DND-41 (cell line): ENCODE measurements at regions not wholly inside any gene's neighbourhood (a gene's known extent, or its start where the extent isn't known, plus 50 kb on each side); places are given as distances from the start of the nearest gene placed in this dataset.

Experiments used
- ATAC-seq: fragments of 200-7000 bp; cut with Tn5 transposase; 3 replicates; pipeline ENCODE4 v1.9.1; 2021; ENCODE audit warnings: low read depth; ENCODE audit not compliant: insufficient read depth
- DNase-seq: peaks from one replicate; pipeline ENCODE4 v3.0.0-alpha.2; 2020
- H2AFZ ChIP-seq: 2 replicates; pipeline ENCODE4 v1.6.0; 2012; ENCODE audit warnings: low read depth, low read length
- H3K27ac ChIP-seq: 2 replicates; pipeline ENCODE4 v1.5.1; 2012; ENCODE audit warnings: low read length, inconsistent platforms
- H3K27me3 ChIP-seq: fragments of 200-600 bp; sonication (generic); 2 replicates; pipeline ENCODE4 v1.6.0; 2012; ENCODE audit warnings: low read length, mild to moderate bottlenecking, inconsistent platforms; ENCODE audit not compliant: insufficient read depth, poor library complexity
- H3K36me3 ChIP-seq: 2 replicates; pipeline ENCODE4 v1.5.1; 2012; ENCODE audit warnings: low read length, inconsistent platforms; ENCODE audit not compliant: insufficient read depth
- H3K4me1 ChIP-seq: 2 replicates; pipeline ENCODE4 v1.5.1; 2012; ENCODE audit warnings: mild to moderate bottlenecking, low read length; ENCODE audit not compliant: insufficient read depth
- H3K4me2 ChIP-seq: 2 replicates; pipeline ENCODE4 v1.6.0; 2012; ENCODE audit warnings: mild to moderate bottlenecking, moderate library complexity, low read length, inconsistent platforms; ENCODE audit not compliant: insufficient read depth
- H3K4me3 ChIP-seq, 2 experiments: fragments of 200-600 bp in 1 of 2; shearing (Covaris generic) in 1 of 2; 2 replicates each; pipeline ENCODE4 v1.5.1; 2012 to 2016; ENCODE audit warnings: inconsistent platforms in 2 of 2, low read length in 2 of 2, mild to moderate bottlenecking in 2 of 2, low read depth in 1 of 2, moderate library complexity in 1 of 2
- H3K79me2 ChIP-seq: 2 replicates; pipeline ENCODE4 v1.6.0; 2012; ENCODE audit warnings: low read length, inconsistent platforms; ENCODE audit not compliant: insufficient read depth
- H3K9ac ChIP-seq: 2 replicates; pipeline ENCODE4 v1.6.0; 2012; ENCODE audit warnings: low read depth, mild to moderate bottlenecking, inconsistent platforms, low read length, moderate library complexity
- H3K9me3 ChIP-seq: 2 replicates; pipeline ENCODE4 v1.5.1; 2012; ENCODE audit warnings: low read length, moderate library complexity, mild to moderate bottlenecking, inconsistent platforms; ENCODE audit not compliant: insufficient read depth, severe bottlenecking
- H4K20me1 ChIP-seq: 2 replicates; pipeline ENCODE4 v1.6.0; 2012; ENCODE audit warnings: low read length; ENCODE audit not compliant: insufficient read depth
- EZH2 ChIP-seq: IDR thresholded peaks from 3 replicates; pipeline ENCODE4 v1.6.1; 2012; ENCODE audit warnings: borderline replicate concordance, low read depth, mild to moderate bottlenecking, moderate library complexity, low read length, inconsistent platforms; ENCODE audit not compliant: severe bottlenecking
- TF ChIP-seq, protein P1 (sequence below): IDR thresholded peaks from 2 replicates; pipeline ENCODE4 v1.5.1; 2012; ENCODE audit warnings: borderline replicate concordance, low read length, moderate library complexity, mild to moderate bottlenecking; ENCODE audit not compliant: poor library complexity, severe bottlenecking; ENCODE audit errors: extremely low read depth

DNA sequence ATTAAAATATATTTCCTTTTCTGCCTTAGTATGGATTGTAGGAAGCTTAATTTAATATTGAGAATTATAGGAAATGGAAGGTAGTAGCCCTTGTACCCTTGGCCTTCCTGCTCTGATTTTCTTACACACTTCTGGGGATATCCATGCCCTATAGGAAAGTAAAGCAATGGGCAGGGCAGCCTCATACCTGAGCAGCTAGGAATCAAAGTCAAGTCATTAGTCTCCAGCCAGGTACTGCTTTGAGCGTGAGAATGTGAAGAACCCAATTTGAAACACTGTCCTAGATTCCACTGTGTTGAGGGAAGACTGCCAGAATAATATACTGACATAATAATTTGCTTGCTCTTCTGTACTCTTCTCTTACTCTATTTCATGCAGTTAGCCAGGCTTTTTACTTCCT is 51.0 kb upstream of the L3MBTL3 start:
- no peak for ATAC-seq
- Histone ChIP-seq H2AFZ (no peak overlapping the region), H3K9me3 (no peaks in the 10 kb centered on the region), H3K4me1 (no peaks in the 10 kb centered on the region), H3K79me2 (no peaks in the 10 kb centered on the region), H3K9ac (no peak overlapping the region), H3K27ac (no peak overlapping the region), H3K36me3 (no peaks in the 10 kb centered on the region), H4K20me1 (no peaks in the 10 kb centered on the region), H3K4me2 (no peak overlapping the region), H3K4me3 (no peak overlapping the region), H3K27me3 (no peaks in the 10 kb centered on the region)
- no peak for DNase-seq
- TF ChIP-seq EZH2: no peak
- TF ChIP-seq, protein P1, sequence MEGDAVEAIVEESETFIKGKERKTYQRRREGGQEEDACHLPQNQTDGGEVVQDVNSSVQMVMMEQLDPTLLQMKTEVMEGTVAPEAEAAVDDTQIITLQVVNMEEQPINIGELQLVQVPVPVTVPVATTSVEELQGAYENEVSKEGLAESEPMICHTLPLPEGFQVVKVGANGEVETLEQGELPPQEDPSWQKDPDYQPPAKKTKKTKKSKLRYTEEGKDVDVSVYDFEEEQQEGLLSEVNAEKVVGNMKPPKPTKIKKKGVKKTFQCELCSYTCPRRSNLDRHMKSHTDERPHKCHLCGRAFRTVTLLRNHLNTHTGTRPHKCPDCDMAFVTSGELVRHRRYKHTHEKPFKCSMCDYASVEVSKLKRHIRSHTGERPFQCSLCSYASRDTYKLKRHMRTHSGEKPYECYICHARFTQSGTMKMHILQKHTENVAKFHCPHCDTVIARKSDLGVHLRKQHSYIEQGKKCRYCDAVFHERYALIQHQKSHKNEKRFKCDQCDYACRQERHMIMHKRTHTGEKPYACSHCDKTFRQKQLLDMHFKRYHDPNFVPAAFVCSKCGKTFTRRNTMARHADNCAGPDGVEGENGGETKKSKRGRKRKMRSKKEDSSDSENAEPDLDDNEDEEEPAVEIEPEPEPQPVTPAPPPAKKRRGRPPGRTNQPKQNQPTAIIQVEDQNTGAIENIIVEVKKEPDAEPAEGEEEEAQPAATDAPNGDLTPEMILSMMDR: no peak

DNA sequence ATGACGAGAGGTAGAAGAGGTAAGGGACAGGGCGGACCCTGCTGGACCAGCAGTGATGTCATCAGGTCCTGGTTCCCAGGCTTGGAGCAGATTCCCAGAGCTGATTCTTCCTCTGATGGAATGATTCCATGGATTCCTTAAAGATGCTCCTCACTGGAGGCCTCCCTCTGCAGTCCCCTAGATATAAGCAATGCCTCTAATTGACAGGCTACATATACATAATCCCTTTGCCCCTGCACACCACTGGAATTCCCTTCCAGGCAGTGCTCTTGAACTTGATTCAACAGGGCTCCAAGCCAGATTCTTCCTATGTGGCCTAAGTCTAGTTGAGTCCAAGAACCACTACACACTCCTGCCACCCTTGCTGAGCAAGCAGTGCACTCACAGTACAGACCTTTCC is 52.3 kb upstream of the L3MBTL3 start:
- H3K9ac ChIP-seq: no peak overlapping the region
- no peaks in the 10 kb centered on the region for H3K4me1 ChIP-seq
- no peaks in the 10 kb centered on the region for H3K36me3 ChIP-seq
- H3K27ac ChIP-seq: no peak overlapping the region
- DNase-seq: no peak
- no peak overlapping the region for H3K4me2 ChIP-seq
- no peak overlapping the region for H3K4me3 ChIP-seq
- no peak for ATAC-seq
- H3K9me3 ChIP-seq: no peaks in the 10 kb centered on the region
- no peak overlapping the region for H2AFZ ChIP-seq
- H3K27me3 ChIP-seq: no peaks in the 10 kb centered on the region
- no peaks in the 10 kb centered on the region for H4K20me1 ChIP-seq
- TF ChIP-seq, protein P1: no peak
- no peak for TF ChIP-seq EZH2
- no peaks in the 10 kb centered on the region for H3K79me2 ChIP-seq

- Histone ChIP-seq H3K36me3 (no peaks in the 10 kb centered on the region), H3K27me3 (no peaks in the 10 kb centered on the region), H3K4me1 (no peaks in the 10 kb centered on the region), H3K9me3 (no peaks in the 10 kb centered on the region), H3K4me3 (no peak overlapping the region), H3K4me2 (no peak overlapping the region), H3K27ac (no peak overlapping the region), H3K9ac (no peak overlapping the region), H2AFZ (no peak overlapping the region), H3K79me2 (no peaks in the 10 kb centered on the region), H4K20me1 (no peaks in the 10 kb centered on the region)
- no peak for ATAC-seq
- TF ChIP-seq, protein P1: no peak
- no peak for TF ChIP-seq EZH2
- no peak for DNase-seq
Observed at GRCh38 chr6:129965096-129965495, 53.3 kb upstream of the L3MBTL3 start.

GRCh38 chr6:129959358-129959930 is 58.9 kb upstream of the L3MBTL3 start:
- Histone ChIP-seq H3K4me2 (no peak overlapping the region), H3K79me2 (no peaks in the 10 kb centered on the region), H3K4me1 (no peaks in the 10 kb centered on the region), H3K36me3 (no peaks in the 10 kb centered on the region), H3K27me3 (no peaks in the 10 kb centered on the region), H2AFZ (no peak overlapping the region), H3K4me3 (no peak overlapping the region), H4K20me1 (no peaks in the 10 kb centered on the region), H3K27ac (no peak overlapping the region), H3K9me3 (peaks cover 4% of the 10 kb centered on the region), H3K9ac (no peak overlapping the region)
- TF ChIP-seq, protein P1: no peak
- TF ChIP-seq EZH2: no peak
- ATAC-seq (no peak), DNase-seq (no peak)
